Endothelial cell of umbilical vein (primary cell): ENCODE measurements at regions not wholly inside any gene's neighbourhood (a gene's known extent, or its start where the extent isn't known, plus 50 kb on each side); places are given as distances from the start of the nearest gene placed in this dataset.

Experiments
- BruUV-seq: library from RNA; stranded (reverse); fragments of 400-500 nt; replicated peaks from 2 replicates; lab custom pipeline; 2021; lab: Mats Ljungman, UMichigan
- CTCF ChIA-PET: fragments of 300-600, 350-600 bp; sonication (Branson Sonifier 250); formaldehyde crosslinking; loops from one replicate; lab custom pipeline; 2021; ENCODE audit warnings: antibody characterized with exemption, inconsistent platforms; lab: Charles Lee
- POLR2A ChIA-PET: fragments of 300-600, 350-600 bp; sonication (Branson Sonifier 250); formaldehyde crosslinking; loops from one replicate; lab custom pipeline; 2021; ENCODE audit warnings: antibody characterized with exemption, inconsistent platforms; lab: Charles Lee
- DNase-seq: peaks from one replicate; pipeline ENCODE4 v3.0.0-alpha.2; 2011; ENCODE audit warnings: low read depth, low spot score
- FAIRE-seq: peaks from 2 replicates; lab custom pipeline; 2011; peaks lifted over from hg19 to GRCh38; lab: Jason Lieb, UNC
- H2AFZ ChIP-seq: 2 replicates; pipeline ENCODE4 v1.6.0; 2012; ENCODE audit warnings: low read depth, low read length, control low read depth, inconsistent platforms
- H3K27ac ChIP-seq: 2 replicates; pipeline ENCODE4 v1.5.1; 2011; ENCODE audit warnings: low read depth, mild to moderate bottlenecking, control low read depth, low read length, moderate library complexity; ENCODE audit not compliant: insufficient read depth
- H3K27me3 ChIP-seq, 2 experiments: 2 replicates each; pipeline versions ENCODE4 v1.6.0 to v1.6.1; 2011; ENCODE audit warnings: low read length in 2 of 2, mixed read lengths in 1 of 2; ENCODE audit not compliant: control insufficient read depth in 2 of 2, insufficient read depth in 2 of 2
- H3K36me3 ChIP-seq, 2 experiments: 2 replicates in 1 of 2; 3 replicates in 1 of 2; pipeline ENCODE4 v1.5.1; 2011; ENCODE audit warnings: low read length in 2 of 2, mild to moderate bottlenecking in 1 of 2, moderate library complexity in 1 of 2; ENCODE audit not compliant: control insufficient read depth in 2 of 2, insufficient read depth in 2 of 2; ENCODE audit errors: extremely low read depth in 1 of 2
- H3K4me1 ChIP-seq: 3 replicates; pipeline ENCODE4 v1.5.1; 2011; ENCODE audit warnings: mild to moderate bottlenecking, low read length; ENCODE audit not compliant: control insufficient read depth, insufficient read depth; ENCODE audit errors: extremely low read depth
- H3K4me2 ChIP-seq: 2 replicates; pipeline ENCODE4 v1.6.1; 2011; ENCODE audit warnings: low read length, control low read depth, mixed read lengths; ENCODE audit not compliant: insufficient read depth
- H3K4me3 ChIP-seq, 3 experiments: fragments of 200-600 bp in 1 of 3; sonication (generic), shearing (Covaris generic) in 1 of 3; replicated peaks in 1 of 3; 2 replicates each; pipeline ENCODE4 v1.5.1; 2011 to 2016; ENCODE audit warnings: control low read depth in 3 of 3, low read length in 3 of 3, mild to moderate bottlenecking in 2 of 3, inconsistent platforms in 1 of 3, low read depth in 1 of 3, moderate library complexity in 1 of 3; ENCODE audit not compliant: insufficient read depth in 1 of 3
- H3K79me2 ChIP-seq: 2 replicates; pipeline ENCODE4 v1.6.0; 2012; ENCODE audit warnings: low read length, inconsistent platforms; ENCODE audit not compliant: control insufficient read depth, insufficient read depth
- H3K9ac ChIP-seq: replicated peaks from 2 replicates; pipeline ENCODE3; 2011; ENCODE audit warnings: low read length, control low read depth; ENCODE audit not compliant: insufficient read depth; ENCODE audit errors: extremely low read depth
- H3K9me1 ChIP-seq: replicated peaks from 3 replicates; pipeline ENCODE4 v1.6.0; 2011; ENCODE audit warnings: mild to moderate bottlenecking, low read length; ENCODE audit not compliant: control insufficient read depth, insufficient read depth; ENCODE audit errors: extremely low read depth
- H3K9me3 ChIP-seq: replicated peaks from 2 replicates; pipeline ENCODE4 v1.5.1; 2012; ENCODE audit warnings: low read length, inconsistent platforms; ENCODE audit not compliant: control insufficient read depth, insufficient read depth
- H4K20me1 ChIP-seq: replicated peaks from 2 replicates; pipeline ENCODE3; 2011; ENCODE audit warnings: mild to moderate bottlenecking, low read length; ENCODE audit not compliant: control insufficient read depth, insufficient read depth; ENCODE audit errors: extremely low read depth
- CTCF ChIP-seq, 2 donors: IDR thresholded peaks; 1 replicate in 1 of 2; 2 replicates in 1 of 2; pipeline ENCODE4 v1.5.1; 2011; ENCODE audit warnings: low read length in 2 of 2, mild to moderate bottlenecking in 2 of 2, moderate library complexity in 2 of 2, control low read depth in 1 of 2, inconsistent platforms in 1 of 2, low read depth in 1 of 2; ENCODE audit not compliant: insufficient read depth in 1 of 2; ENCODE audit errors: extremely low read depth in 1 of 2
- EZH2 ChIP-seq: IDR thresholded peaks from 2 replicates; pipeline ENCODE4 v1.6.1; 2012; ENCODE audit warnings: borderline replicate concordance, low read depth, mild to moderate bottlenecking, moderate library complexity, low read length, inconsistent platforms; ENCODE audit not compliant: severe bottlenecking
- FOS ChIP-seq: IDR thresholded peaks from 2 replicates; pipeline ENCODE4 v1.6.1; 2011; ENCODE audit warnings: mild to moderate bottlenecking, low read length, moderate library complexity, borderline replicate concordance; ENCODE audit not compliant: insufficient read depth
- GATA2 ChIP-seq: IDR thresholded peaks from 2 replicates; pipeline ENCODE4 v1.7.0; 2011; ENCODE audit warnings: low read depth, mild to moderate bottlenecking, moderate library complexity, mixed read lengths, low read length; ENCODE audit not compliant: insufficient read length, insufficient read depth
- JUN ChIP-seq: IDR thresholded peaks from 2 replicates; pipeline ENCODE4 v1.6.1; 2011; ENCODE audit warnings: borderline replicate concordance, low read depth; ENCODE audit not compliant: insufficient read length, insufficient read depth
- MAX ChIP-seq: IDR thresholded peaks from 2 replicates; pipeline ENCODE4 v1.6.1; 2011; ENCODE audit not compliant: insufficient read depth, insufficient read length
- MYC ChIP-seq: IDR thresholded peaks from one replicate; pipeline ENCODE4 v1.6.1; 2011; ENCODE audit warnings: mild to moderate bottlenecking, low read depth, low read length
- POLR2A ChIP-seq: IDR thresholded peaks from 2 replicates; pipeline ENCODE4 v1.6.1; 2012; ENCODE audit warnings: low read depth, mild to moderate bottlenecking, control low read depth, low read length
- POLR2AphosphoS5 ChIP-seq: IDR thresholded peaks from 2 replicates; pipeline ENCODE4 v1.6.1; 2012; ENCODE audit warnings: low read depth, mild to moderate bottlenecking, control low read depth, low read length, moderate library complexity; ENCODE audit not compliant: insufficient read depth
- dilution Hi-C: fragments of 300-500 bp; cut with MboI; formaldehyde crosslinking; loops from one replicate; pipeline ENCODE4 v1.15.0; 2019; ENCODE audit warnings: low sequenced_read_pairs; ENCODE audit not compliant: extremely low pct_ligation_motif_present
- intact Hi-C: fragments of 100-400 bp; cut with micrococcal nuclease; formaldehyde crosslinking; loops from one replicate; pipeline ENCODE4 v1.10.0; 2022

- H3K4me3 ChIP-seq = no peak overlapping the region
- POLR2A ChIA-PET = no interaction called here
- intact Hi-C loops = no loop called here
These were observed 96.3 kb upstream of the CES5A start for GRCh38 chr16:55971447-55971846.

More at GRCh38 chr16:55971447-55971846, 96.3 kb upstream of the CES5A start:
- no peak overlapping the region for H2AFZ ChIP-seq
- dilution Hi-C loops = no loop called here
- no peak for DNase-seq
- CTCF ChIA-PET = no interaction called here
- no peaks in the 10 kb centered on the region for H3K9me1 ChIP-seq
- H3K9me3 ChIP-seq = no peaks in the 10 kb centered on the region
- H3K27me3 ChIP-seq = no peaks in the 10 kb centered on the region
- FAIRE-seq = no peak
- H3K4me1 ChIP-seq = no peaks in the 10 kb centered on the region
- no peaks in the 10 kb centered on the region for H3K36me3 ChIP-seq
- no peaks in the 10 kb centered on the region for H3K79me2 ChIP-seq
- no peaks in the 10 kb centered on the region for H4K20me1 ChIP-seq
- H3K9ac ChIP-seq = no peak overlapping the region
- no peak overlapping the region for H3K27ac ChIP-seq
- TF ChIP-seq MYC = no peak
- no peak for TF ChIP-seq POLR2AphosphoS5
- no peak for TF ChIP-seq MAX
- TF ChIP-seq POLR2A = no peak
- TF ChIP-seq JUN = no peak
- TF ChIP-seq FOS = no peak
- no peak for TF ChIP-seq GATA2
- no peak for TF ChIP-seq EZH2
- no peak for TF ChIP-seq CTCF (IDR thresholded peaks at IDR 0.05; ENCODE audit: extremely low read depth in 1 of 2, insufficient read depth in 1 of 2, low read depth in 1 of 2, low read length in 2 of 2)
- H3K4me2 ChIP-seq = no peak overlapping the region
- BruUV-seq = no TSS peak
